Central memory CD8-positive, alpha-beta T cell (primary cell): ENCODE measurements at regions not wholly inside any gene's neighbourhood (a gene's known extent, or its start where the extent isn't known, plus 50 kb on each side); places are given as distances from the start of the nearest gene placed in this dataset.

ENCODE experiments used
- ATAC-seq: fragments of 150-1000 bp; cut with Tn5 transposase; replicated peaks from 2 replicates; pipeline ENCODE4 v1.10.0; 2022; ENCODE audit warnings: mild to moderate bottlenecking, moderate FRiP score, moderate number of reproducible peaks; ENCODE audit not compliant: poor library complexity, severe bottlenecking; ENCODE audit errors: extremely low read depth
- DNase-seq, 2 donors: peaks; one replicate each; pipeline ENCODE4 v3.0.0; 2021; ENCODE audit warnings: low spot score in 2 of 2
- H3K27ac Mint-ChIP-seq: one replicate; pipeline ENCODE4 v1.8.0; 2022; ENCODE audit warnings: low read depth, mild to moderate bottlenecking, moderate library complexity, mixed read lengths
- H3K27me3 Mint-ChIP-seq: one replicate; pipeline ENCODE4 v1.8.0; 2022; ENCODE audit warnings: mixed read lengths
- H3K36me3 Mint-ChIP-seq: one replicate; pipeline ENCODE4 v1.8.0; 2022; ENCODE audit warnings: mild to moderate bottlenecking, moderate library complexity, mixed read lengths; ENCODE audit not compliant: insufficient read depth
- H3K4me1 Mint-ChIP-seq: one replicate; pipeline ENCODE4 v1.8.0; 2022; ENCODE audit warnings: mixed read lengths
- H3K4me3 Mint-ChIP-seq: one replicate; pipeline ENCODE4 v1.8.0; 2022; ENCODE audit warnings: mild to moderate bottlenecking, moderate library complexity, mixed read lengths
- H3K9me3 Mint-ChIP-seq: one replicate; pipeline ENCODE4 v1.8.0; 2022; ENCODE audit warnings: mixed read lengths

DNA sequence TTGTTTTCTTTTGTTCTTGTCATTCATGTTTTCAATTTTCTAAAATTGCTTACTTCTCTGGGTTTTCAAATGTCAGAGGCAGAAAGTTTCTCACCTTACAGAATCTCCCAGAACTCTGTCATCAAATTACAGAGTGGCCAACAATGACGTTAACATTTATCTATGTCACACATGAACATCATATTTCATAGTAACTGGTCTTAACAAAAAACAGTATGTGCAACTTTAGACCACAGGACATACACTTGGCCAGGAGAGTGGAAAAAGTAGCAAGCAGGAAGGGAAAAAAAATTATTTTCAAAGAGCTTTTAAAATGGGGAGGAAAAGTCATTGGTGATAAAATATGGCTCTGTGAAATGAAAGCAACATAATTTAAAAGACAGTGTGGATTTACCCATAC is 426.5 kb downstream of the MED13L start:
- peaks cover 10% of the 10 kb centered on the region for H3K9me3 Mint-ChIP-seq
- no peaks in the 10 kb centered on the region for H3K36me3 Mint-ChIP-seq
- ATAC-seq (no peak), DNase-seq (no peak)
- no peak overlapping the region for H3K27ac Mint-ChIP-seq
- H3K4me3 Mint-ChIP-seq, result no peak overlapping the region
- peaks cover 19% of the 10 kb centered on the region for H3K27me3 Mint-ChIP-seq
- no peaks in the 10 kb centered on the region for H3K4me1 Mint-ChIP-seq

DNA sequence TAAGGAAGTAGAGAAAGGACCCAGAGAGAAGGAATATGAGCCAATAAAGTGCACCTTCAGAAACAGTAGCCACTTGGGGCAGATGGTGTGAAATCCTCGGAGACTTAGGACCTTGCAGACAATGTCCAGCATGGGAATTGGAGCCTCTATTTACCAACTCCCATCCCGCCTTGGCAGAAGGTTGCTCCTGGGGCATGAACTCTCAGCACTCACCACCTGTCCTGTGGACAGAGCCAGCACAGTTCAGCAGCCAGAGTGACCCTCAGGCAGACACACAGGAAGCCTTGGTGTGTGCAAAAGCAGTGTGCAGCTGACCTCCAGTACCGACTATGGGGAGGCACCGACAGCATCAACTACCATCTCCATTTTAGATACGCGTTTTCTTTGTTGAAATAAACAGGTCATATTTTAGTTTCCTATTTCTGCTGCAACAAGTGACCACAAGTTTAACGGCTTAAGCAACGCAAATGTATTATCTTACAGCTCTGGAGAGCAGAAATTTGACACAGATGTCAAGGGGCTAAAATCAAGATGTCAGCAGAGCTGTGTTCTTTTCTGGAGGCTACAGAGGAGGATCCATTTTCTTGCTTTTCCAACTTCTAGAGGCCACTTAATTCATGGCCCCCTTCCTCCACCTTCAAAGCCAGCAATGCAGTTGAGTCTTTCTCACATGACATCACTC is 428.1 kb downstream of the MED13L start:
- Mint-ChIP-seq H3K4me3 (no peak overlapping the region), H3K27ac (no peak overlapping the region), H3K9me3 (peaks cover 16% of the 10 kb centered on the region), H3K4me1 (no peaks in the 10 kb centered on the region), H3K36me3 (no peaks in the 10 kb centered on the region), H3K27me3 (peaks cover 19% of the 10 kb centered on the region)
- DNase-seq (no peak), ATAC-seq (no peak)

DNA sequence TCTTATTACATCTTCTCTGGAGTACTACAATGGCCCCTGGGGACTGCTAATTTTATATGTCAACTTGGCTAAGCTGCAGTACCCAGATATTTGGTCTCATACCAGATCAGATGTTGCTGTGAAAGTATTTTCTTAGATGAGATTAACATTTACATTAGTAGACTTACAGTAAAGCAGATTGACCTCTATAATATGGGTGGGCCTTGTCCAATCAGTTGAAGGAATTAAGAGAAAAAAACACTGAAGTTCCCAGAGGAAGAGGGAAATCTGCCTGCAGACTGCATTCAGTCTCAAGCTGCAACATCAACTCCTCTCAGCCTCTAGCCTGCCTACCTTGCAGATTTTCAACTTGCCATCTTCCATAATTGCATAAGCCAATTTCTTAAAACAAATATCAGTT is 430.1 kb downstream of the MED13L start:
- H3K27ac Mint-ChIP-seq, result no peak overlapping the region
- peaks cover 16% of the 10 kb centered on the region for H3K9me3 Mint-ChIP-seq
- peaks cover 28% of the 10 kb centered on the region for H3K27me3 Mint-ChIP-seq
- H3K4me1 Mint-ChIP-seq, result no peaks in the 10 kb centered on the region
- no peak overlapping the region for H3K4me3 Mint-ChIP-seq
- DNase-seq (no peak), ATAC-seq (no peak)
- no peaks in the 10 kb centered on the region for H3K36me3 Mint-ChIP-seq

DNA sequence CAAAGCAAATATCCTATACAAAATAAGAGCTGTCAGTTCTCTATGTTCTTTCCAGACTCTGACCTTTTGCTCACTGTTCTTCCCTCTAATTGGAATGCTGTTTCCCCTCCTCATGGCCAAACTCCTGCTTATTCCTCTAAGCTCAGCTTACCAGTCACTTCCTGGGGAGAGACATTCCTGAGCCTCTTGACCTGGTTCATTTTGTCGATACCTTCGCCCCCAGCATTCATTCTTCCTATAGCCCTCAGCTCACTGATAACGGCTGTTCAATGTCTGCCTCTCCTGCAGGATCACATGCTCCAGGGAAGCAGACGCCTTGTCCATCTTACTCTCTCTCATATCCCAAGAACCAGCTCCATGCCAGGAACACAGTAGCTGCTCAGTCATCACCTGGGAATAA is 431.0 kb downstream of the MED13L start:
- H3K4me3 Mint-ChIP-seq, result no peak overlapping the region
- DNase-seq (no peak), ATAC-seq (no peak)
- H3K36me3 Mint-ChIP-seq, result no peaks in the 10 kb centered on the region
- H3K27me3 Mint-ChIP-seq, result peaks cover 28% of the 10 kb centered on the region
- no peaks in the 10 kb centered on the region for H3K4me1 Mint-ChIP-seq
- no peak overlapping the region for H3K27ac Mint-ChIP-seq
- H3K9me3 Mint-ChIP-seq, result peaks cover 16% of the 10 kb centered on the region

DNA sequence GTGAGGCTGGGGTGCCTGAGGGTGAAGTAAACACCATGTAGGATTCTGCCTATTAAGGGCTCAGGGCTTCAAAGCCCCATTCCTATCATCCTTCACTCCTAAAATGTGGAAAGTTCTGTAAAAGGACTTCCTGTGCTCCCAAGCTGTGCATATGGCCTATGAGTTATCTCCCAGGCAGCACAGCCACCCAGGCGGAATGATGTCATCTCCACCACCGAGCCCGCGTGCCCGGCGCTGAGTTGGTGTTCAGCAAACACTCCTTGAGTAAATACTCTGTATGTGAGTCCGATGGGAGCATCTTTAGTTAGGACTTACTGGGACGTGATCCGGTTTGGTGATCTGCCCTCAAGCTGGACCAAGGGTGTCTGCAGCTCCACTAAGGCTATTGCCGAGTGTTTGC is 437.3 kb downstream of the MED13L start:
- H3K4me3 Mint-ChIP-seq, result no peak overlapping the region
- H3K36me3 Mint-ChIP-seq, result no peaks in the 10 kb centered on the region
- peaks cover 10% of the 10 kb centered on the region for H3K9me3 Mint-ChIP-seq
- no peak overlapping the region for H3K27ac Mint-ChIP-seq
- no peak for DNase-seq
- ATAC-seq, result no peak
- peaks cover 9% of the 10 kb centered on the region for H3K27me3 Mint-ChIP-seq
- H3K4me1 Mint-ChIP-seq, result no peaks in the 10 kb centered on the region

DNA sequence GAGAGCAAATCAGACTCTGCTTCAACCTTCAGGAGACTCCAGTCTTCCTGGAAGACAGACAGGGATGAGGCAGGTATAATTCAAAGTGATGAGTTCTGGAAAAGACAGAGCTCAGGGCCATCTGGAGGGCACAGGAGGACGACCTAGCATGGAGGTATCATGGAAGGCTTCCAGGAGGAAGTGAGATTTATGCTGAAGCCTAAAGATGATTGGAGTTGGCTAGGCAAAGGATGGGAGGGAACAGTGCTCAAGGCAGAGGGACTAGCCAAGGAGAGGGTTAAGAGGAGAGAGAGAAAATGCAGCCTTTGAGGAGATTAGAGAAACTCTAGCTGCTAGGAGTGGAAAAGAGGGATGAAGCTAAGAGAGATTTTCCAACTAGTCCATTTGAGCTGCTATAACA is 438.5 kb downstream of the MED13L start:
- H3K4me3 Mint-ChIP-seq, result no peak overlapping the region
- H3K27me3 Mint-ChIP-seq, result peaks cover 9% of the 10 kb centered on the region
- ATAC-seq, result no peak

DNA sequence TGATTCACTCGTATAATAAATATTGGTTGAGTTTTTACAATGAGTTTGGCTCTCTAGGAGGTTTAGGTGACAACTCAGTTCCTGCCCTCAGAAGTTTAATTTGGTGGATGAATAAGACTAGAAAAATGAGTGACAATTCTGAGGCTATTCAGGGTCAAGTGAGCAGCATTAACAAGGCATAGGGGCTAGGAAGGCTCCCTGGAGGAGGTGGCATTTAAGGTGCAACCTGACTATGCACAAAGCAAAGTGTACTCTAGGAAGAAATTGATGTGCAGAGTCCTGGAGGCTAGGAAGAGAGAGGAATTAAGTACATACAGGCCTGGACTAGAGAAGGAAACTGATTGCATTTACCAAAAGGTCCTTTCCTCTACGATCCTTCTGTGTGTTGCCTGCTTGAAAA is 440.3 kb downstream of the MED13L start:
- no peaks in the 10 kb centered on the region for H3K4me1 Mint-ChIP-seq
- no peak for ATAC-seq
- peaks cover 10% of the 10 kb centered on the region for H3K9me3 Mint-ChIP-seq
- DNase-seq, result no peak
- H3K4me3 Mint-ChIP-seq, result no peak overlapping the region
- no peaks in the 10 kb centered on the region for H3K27me3 Mint-ChIP-seq
- H3K27ac Mint-ChIP-seq, result no peak overlapping the region
- no peaks in the 10 kb centered on the region for H3K36me3 Mint-ChIP-seq

More for the DNA sequence above, 438.5 kb downstream of the MED13L start:
- H3K4me1 Mint-ChIP-seq, result no peaks in the 10 kb centered on the region
- no peak for DNase-seq
- H3K27ac Mint-ChIP-seq, result no peak overlapping the region
- peaks cover 10% of the 10 kb centered on the region for H3K9me3 Mint-ChIP-seq
- H3K36me3 Mint-ChIP-seq, result no peaks in the 10 kb centered on the region

DNA sequence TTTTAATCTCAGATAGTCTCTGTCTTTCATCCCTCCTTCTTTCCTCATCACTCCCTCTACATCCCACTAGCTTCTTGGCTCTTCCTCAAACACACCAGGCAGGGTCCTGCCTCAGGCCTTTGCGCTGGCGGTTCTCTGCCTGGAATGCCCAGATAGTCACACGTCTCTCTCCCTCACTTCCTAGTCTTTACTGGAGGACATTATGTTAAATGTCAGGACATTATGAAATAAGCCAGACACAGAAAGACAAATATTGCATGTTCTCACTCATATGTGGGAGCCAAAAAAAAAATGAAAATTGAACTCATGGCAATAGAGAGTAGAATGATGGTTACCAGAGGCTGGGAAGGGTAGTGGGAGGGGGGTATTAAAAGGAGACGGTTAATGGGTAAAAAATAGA is 442.0 kb downstream of the MED13L start:
- no peaks in the 10 kb centered on the region for H3K27me3 Mint-ChIP-seq
- H3K4me3 Mint-ChIP-seq, result no peak overlapping the region
- H3K27ac Mint-ChIP-seq, result no peak overlapping the region
- no peaks in the 10 kb centered on the region for H3K4me1 Mint-ChIP-seq
- DNase-seq (no peak), ATAC-seq (no peak)
- no peaks in the 10 kb centered on the region for H3K36me3 Mint-ChIP-seq
- H3K9me3 Mint-ChIP-seq, result peaks cover 10% of the 10 kb centered on the region

DNA sequence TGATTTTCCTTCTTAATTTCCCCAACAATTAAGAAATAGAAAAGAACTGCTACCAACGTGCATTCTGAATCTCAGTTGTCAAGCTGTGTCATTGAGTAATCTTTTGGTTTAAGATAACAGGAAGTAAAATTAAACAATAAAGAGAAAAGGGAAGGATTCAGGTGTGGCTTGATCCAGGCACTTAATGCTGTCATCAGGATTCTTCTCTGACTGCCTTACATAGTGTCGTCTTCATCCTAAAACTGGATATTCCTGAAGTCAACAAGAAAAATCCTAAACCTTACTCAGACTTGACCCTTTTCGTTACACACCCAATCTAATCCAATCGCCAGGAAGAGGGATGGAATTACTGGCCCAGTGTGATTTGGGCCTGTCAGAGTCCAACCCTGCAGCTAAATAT is 443.8 kb downstream of the MED13L start:
- Mint-ChIP-seq H3K27ac (no peak overlapping the region), H3K9me3 (peaks cover 5% of the 10 kb centered on the region), H3K4me3 (no peak overlapping the region), H3K27me3 (no peaks in the 10 kb centered on the region), H3K4me1 (no peaks in the 10 kb centered on the region), H3K36me3 (no peaks in the 10 kb centered on the region)
- no peak for DNase-seq
- ATAC-seq, result no peak

DNA sequence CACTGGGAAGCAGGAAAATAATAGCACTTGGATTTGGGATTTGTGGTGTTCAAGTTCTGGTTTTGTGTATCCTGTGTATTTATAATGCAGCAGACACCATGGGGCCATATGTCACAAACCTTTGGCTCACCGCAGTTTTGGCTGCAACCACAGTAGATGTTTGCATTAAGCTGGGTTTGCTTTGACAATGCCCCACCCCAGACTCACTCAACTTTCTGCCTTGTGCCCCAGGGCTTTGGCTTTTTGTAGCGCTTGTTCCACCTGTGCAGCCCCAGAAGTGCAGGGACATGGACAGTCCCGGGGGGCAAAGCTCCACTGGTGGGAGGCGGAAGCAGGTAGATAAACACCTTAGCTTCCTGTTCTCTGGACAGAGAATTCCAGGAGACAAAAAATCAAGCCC is 446.9 kb downstream of the MED13L start:
- Mint-ChIP-seq H3K4me3 (no peak overlapping the region), H3K27ac (no peak overlapping the region), H3K9me3 (no peaks in the 10 kb centered on the region), H3K4me1 (no peaks in the 10 kb centered on the region), H3K36me3 (no peaks in the 10 kb centered on the region), H3K27me3 (no peaks in the 10 kb centered on the region)
- ATAC-seq, result no peak
- no peak for DNase-seq

DNA sequence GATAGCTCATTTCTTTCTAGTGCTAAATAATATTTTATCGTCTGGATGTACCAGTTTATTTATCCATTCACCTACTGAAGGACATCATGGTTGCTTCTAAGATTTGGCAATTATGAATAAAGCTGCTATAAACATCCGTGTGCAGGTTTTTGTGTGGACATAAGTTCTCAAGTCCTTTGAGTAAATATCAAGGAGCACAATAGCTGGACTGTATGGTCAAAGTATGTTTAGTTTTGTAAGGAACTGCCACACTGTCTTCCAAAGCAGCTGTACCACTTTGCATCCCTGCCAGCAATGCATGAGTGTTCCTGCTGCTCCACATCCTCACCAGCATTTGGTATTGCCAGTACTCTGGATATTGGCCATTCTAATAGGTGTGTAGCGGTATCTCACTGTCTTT is 447.4 kb downstream of the MED13L start:
- Mint-ChIP-seq H3K27me3 (no peaks in the 10 kb centered on the region), H3K4me3 (no peak overlapping the region), H3K36me3 (no peaks in the 10 kb centered on the region), H3K4me1 (no peaks in the 10 kb centered on the region), H3K27ac (no peak overlapping the region), H3K9me3 (no peaks in the 10 kb centered on the region)
- ATAC-seq, result no peak
- DNase-seq, result no peak

DNA sequence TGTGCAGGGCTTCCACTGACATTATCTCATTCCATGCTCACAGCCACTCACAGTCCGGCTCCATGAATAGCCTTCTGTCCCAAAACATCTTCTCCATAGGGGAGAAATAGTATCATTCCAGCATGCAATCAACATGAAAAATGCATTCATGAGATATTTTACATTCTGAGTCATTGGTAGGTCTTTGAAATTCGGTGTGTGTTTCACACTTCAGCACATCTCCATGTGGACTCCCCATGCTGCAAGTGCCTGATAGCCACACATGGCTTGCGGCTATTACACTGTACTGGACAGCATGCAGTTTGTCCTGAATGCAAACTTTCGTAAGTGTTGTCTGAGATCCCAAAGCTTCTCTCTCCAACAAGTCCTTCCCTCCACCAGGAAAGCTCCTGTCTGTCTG is 449.3 kb downstream of the MED13L start:
- no peak for DNase-seq
- H3K9me3 Mint-ChIP-seq, result no peaks in the 10 kb centered on the region
- no peaks in the 10 kb centered on the region for H3K36me3 Mint-ChIP-seq
- no peak overlapping the region for H3K27ac Mint-ChIP-seq
- H3K4me1 Mint-ChIP-seq, result no peaks in the 10 kb centered on the region
- ATAC-seq, result no peak
- peaks cover 10% of the 10 kb centered on the region for H3K27me3 Mint-ChIP-seq
- no peak overlapping the region for H3K4me3 Mint-ChIP-seq

DNA sequence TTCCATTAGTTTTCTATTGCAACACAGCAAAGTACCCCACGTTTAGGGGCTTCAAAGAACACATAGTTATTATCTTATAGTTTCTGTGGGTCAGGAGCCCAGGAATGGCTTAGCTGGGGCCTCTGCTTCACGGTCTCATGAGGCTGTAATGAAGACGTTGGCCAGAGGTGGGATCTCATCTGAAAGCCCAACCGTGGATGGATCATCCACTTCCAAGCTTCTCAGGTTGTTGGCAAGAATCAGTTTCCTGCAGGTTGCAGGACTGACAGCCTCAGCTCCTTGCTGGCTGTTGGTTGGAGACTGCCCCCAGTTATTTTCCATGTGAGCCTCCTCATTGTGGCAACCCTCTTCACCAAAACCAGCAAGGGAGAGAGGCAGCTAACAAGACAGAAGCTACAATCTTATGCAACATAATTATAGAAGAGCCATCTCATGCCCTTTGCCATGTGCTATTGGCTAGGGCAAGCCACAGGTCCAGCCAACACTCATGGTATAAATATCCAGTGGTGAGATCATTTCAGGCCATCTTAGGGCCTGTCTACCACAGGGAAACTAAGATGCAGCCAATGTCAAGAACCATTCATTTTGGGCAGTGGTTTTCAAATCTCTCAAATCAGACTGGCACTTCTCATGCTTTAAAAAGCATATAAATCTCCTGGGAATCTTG is 452.4 kb downstream of the MED13L start:
- Mint-ChIP-seq H3K4me1 (no peaks in the 10 kb centered on the region), H3K27ac (no peak overlapping the region), H3K36me3 (no peaks in the 10 kb centered on the region), H3K4me3 (no peak overlapping the region), H3K9me3 (no peaks in the 10 kb centered on the region), H3K27me3 (peaks cover 11% of the 10 kb centered on the region)
- no peak for DNase-seq
- no peak for ATAC-seq
